Embryonic facial prominence (tissue), 1 donor: ENCODE measurements at regions not wholly inside any gene's neighbourhood (a gene's known extent, or its start where the extent isn't known, plus 50 kb on each side); places are given as distances from the start of the nearest gene placed in this dataset.

Source experiments
- DNase-seq: peaks from one replicate; pipeline ENCODE4 v3.0.0-alpha.2; 2016; ENCODE audit errors: extremely low spot score

DNA sequence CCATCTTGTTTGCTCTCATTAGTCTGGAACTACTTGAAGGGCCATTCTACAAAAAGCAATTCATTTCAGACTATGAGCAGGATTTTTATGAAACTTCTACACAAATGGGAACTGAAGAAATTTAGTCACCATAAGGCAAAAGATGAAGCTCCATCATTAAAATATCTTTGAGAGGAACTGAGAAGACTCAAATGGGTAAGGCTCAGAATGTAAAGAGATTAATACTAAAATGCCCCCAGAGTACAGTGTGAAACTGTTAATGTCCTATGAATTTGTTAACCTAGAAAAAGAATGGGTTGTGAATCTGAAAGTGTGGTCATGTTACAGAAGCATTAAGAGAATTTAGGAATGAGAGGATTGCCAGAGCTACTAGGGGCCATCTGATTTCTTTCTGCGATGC is 77.9 kb upstream of the SLC7A11 start:
- no peak for DNase-seq

- no peak for DNase-seq
Measured at GRCh38 chr4:138317175-138317748, 75.1 kb upstream of the SLC7A11 start.

- no peak for DNase-seq
Measured at GRCh38 chr4:138312536-138312911, 70.4 kb upstream of the SLC7A11 start.

GRCh38 chr4:138311771-138312535 is 69.8 kb upstream of the SLC7A11 start:
- no peak for DNase-seq

- no peak for DNase-seq
Measured at GRCh38 chr4:138310991-138311390, 68.8 kb upstream of the SLC7A11 start.

GRCh38 chr4:138310498-138310897 is 68.3 kb upstream of the SLC7A11 start:
- no peak for DNase-seq

GRCh38 chr4:138308356-138308755 is 66.2 kb upstream of the SLC7A11 start:
- no peak for DNase-seq

DNA sequence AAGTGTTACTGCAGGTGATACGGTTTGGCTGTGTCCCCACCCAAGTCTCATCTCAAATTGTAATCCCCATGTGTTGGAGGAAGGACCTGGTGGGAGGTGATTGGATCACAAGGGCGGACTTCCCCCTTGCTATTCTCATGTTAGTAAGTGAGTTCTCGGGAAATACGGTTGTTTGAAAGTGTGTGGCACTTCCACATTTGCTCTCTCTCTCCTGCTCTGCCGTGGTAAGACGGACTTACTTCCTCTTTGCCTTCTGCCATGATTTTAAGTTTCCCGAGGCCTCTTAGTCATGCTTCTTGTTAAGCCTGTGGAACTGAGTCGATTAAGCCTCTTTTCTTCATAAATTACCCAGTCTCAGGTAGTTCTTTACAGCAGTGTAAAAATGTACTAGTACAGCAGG is 65.2 kb upstream of the SLC7A11 start:
- DNase-seq = no peak

DNA sequence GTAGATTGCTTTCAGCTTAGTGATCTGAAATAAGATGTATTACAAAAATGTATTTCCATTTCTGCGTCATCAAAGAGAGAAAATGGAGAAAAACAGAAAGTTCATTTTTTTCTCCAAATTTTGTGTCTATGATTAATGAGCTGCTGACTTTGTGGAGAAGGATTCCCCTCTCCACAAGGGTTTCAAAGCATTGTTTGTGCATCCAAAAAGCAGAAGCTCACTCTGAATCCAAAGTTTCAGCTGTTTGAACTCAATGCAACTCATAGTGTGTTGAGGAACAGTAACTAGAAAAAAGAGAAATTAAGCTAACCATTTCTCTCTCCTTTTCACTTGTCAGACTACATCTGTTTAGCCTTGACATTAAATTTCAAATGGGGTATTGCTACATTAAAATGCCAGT is 62.9 kb upstream of the SLC7A11 start:
- no peak for DNase-seq

GRCh38 chr4:138301536-138301935 is 59.4 kb upstream of the SLC7A11 start:
- DNase-seq = no peak

DNA sequence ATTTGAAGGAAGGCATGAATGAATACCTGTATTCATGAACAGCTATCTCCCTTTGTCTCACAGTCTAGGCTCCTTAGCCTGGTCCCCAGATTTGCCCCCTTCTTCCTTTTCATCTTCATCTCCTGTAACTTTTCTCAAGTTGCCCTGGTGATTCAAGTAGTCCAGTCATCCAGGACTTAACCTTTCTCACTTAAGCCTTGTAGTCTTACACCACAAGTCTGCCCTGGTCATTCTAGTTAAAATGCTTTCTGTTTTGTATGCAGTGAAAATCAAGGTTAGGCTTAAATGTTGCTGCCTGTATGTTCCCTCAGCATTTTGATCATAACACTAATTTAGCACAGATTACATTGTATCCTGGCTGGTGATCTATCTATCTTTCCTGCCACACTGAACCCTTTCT is 58.5 kb upstream of the SLC7A11 start:
- no peak for DNase-seq

- no peak for DNase-seq
Measured at GRCh38 chr4:138299881-138300280, 57.7 kb upstream of the SLC7A11 start.

DNA sequence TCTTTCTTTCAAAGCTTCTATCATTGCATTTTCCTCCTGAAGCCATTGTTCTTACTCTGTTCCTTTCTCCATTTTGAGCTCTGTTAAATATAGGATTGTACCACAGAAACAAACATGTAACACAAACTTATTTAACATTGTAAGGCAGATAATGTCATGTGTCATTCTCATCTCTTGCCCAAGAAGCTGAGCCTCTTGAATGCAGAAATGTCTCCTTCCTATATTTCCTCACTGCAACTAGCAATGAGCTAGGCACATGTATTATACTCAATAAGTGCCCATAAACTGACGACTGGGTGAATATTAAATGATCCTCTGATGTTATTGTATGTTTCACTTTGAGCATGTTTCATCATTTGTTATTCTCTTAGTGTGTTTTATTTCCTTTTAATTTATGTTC is 56.7 kb upstream of the SLC7A11 start:
- DNase-seq = no peak

DNA sequence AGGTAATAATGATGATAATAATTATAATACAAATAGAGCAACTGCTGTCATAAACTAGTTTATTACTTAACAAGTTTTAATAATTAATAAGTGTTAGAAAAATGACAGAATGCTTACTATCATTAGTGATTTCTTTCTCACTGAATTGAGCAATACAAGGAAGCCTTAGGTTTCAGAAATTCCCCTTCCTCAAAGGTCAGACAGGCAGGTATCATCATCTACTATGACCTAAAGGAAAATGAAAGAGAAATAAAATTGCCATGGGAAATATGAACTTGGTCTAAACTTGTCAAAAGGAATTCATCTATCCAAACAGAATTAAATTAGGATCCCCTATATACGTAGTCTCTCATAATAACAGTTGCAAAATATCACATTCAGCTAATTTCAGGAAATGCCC is 56.3 kb upstream of the SLC7A11 start:
- no peak for DNase-seq

DNA sequence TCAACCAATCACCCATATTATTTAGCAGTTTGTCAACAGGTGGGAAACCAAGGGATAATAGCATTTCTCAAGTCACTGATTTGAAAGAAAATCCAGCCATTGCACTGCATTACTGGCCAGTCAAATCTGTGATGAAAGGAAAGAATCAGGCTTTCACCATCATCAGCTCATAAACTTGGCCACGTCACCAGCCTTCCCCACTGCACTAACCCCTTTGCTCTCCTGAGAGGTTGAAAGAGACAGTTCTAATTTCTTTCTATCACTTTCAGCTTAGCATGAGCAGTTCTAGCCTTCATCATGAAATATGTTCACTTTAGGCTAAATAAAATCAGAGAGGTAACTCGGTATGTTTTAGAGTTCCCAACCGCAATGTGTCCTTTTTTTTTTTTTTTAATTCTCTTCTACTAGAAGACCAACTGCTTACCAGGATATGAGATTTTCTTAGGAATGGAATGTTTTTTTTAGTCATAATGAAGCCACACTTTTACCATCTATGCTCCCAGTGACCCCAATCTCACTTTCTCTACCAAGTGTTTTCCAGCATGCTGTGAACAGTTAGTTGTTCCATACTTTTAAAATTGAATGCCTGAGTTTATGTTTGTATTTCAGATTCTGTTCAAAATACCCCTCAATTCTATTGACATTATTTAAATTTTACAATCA is 55.7 kb upstream of the SLC7A11 start:
- no peak for DNase-seq

GRCh38 chr4:138292321-138292720 is 50.2 kb upstream of the SLC7A11 start:
- no peak for DNase-seq
